ENCODE measurements at regions not wholly inside any gene's neighbourhood (a gene's known extent, or its start where the extent isn't known, plus 50 kb on each side); places are given as distances from the start of the nearest gene placed in this dataset.

DNA sequence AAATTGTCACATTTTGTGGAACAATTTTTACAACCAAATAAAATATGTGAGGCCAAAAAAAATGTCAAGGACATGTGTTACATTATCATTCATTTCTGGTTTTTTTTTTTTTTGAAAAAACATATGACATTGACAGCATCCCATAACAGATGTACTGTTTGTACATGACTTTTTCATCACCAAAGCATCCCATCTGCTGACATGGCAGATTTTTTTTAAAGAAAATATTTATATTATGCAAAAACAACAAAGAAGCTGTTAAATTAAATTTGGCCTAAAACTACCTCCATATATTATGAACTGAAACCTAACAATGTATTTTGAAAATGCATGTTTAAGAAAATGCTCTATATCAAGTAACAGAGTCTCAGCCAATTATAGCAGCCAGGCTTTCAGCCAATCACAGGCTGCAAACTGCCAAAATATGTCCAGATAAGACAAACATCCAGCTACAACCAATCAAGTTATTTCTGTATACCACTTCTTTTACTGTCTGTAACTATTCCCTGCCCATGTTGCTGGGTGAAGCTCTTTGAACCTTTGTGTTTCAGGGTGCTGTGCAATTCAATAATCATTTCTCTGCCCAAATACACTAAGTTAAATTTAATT is 1111.8 kb downstream of the GRM8 start:
- intact Hi-C loops (cut with DNase I; ENCODE audit: low total_unique reads) = no loop called here
- Histone ChIP-seq H3K9me3 (no peaks in the 10 kb centered on the region), H3K36me3 (no peaks in the 10 kb centered on the region), H3K27me3 (no peaks in the 10 kb centered on the region), H3K27ac (no peak overlapping the region), H3K4me3 (no peak overlapping the region), H3K4me1 (no peaks in the 10 kb centered on the region)
- TF ChIP-seq, protein P1, sequence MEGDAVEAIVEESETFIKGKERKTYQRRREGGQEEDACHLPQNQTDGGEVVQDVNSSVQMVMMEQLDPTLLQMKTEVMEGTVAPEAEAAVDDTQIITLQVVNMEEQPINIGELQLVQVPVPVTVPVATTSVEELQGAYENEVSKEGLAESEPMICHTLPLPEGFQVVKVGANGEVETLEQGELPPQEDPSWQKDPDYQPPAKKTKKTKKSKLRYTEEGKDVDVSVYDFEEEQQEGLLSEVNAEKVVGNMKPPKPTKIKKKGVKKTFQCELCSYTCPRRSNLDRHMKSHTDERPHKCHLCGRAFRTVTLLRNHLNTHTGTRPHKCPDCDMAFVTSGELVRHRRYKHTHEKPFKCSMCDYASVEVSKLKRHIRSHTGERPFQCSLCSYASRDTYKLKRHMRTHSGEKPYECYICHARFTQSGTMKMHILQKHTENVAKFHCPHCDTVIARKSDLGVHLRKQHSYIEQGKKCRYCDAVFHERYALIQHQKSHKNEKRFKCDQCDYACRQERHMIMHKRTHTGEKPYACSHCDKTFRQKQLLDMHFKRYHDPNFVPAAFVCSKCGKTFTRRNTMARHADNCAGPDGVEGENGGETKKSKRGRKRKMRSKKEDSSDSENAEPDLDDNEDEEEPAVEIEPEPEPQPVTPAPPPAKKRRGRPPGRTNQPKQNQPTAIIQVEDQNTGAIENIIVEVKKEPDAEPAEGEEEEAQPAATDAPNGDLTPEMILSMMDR (IDR thresholded peaks at IDR 0.05) = no peak
- no peak for DNase-seq

DNA sequence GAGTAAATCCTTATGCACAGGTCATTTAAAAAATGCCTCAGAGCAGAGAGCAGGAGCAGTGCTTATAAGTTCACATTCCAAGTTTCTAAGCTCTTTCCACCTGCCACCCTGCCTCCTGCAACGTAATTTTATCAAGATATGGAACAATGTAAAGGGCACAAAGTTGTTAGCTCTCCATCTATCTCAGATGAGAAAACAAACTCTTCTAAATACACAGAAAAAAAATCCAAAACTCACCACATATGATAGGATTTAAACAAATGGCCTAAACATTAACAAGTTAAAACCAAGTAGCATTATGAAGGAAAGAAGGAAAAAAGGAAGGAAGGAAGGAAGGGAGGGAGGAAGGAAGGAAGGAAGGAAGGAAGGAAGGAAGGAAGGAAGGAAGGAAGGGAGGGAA is 1132.8 kb downstream of the GRM8 start:
- intact Hi-C loops (cut with DNase I; ENCODE audit: low total_unique reads) = no loop called here
- Histone ChIP-seq H3K9me3 (no peaks in the 10 kb centered on the region), H3K4me3 (no peak overlapping the region), H3K36me3 (no peaks in the 10 kb centered on the region), H3K27me3 (no peaks in the 10 kb centered on the region), H3K4me1 (no peaks in the 10 kb centered on the region), H3K27ac (no peak overlapping the region)
- TF ChIP-seq, protein P1 (IDR thresholded peaks at IDR 0.05) = no peak
- DNase-seq = no peak

DNA sequence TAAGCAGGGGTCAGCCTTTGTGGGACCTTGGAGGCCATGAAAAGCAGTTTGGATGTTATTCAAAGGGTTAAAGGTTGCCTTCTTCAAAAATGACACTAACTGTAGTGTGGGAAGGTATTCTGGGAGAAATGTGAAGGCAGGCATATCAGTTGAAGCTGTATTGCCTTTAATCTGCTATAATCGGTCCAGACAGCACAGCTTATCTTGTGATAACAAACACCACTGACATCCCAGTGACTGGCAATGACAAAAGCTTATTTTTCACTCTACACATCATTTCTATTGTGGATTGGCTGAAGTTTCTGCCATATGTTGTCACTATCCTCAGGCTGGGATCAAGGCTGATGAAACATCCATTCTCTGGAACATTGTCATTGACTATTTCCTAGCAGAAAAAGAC is 1149.2 kb downstream of the GRM8 start:
- Histone ChIP-seq H3K4me3 (no peak overlapping the region), H3K9me3 (no peaks in the 10 kb centered on the region), H3K36me3 (no peaks in the 10 kb centered on the region), H3K27me3 (no peaks in the 10 kb centered on the region), H3K4me1 (no peaks in the 10 kb centered on the region), H3K27ac (no peak overlapping the region)
- intact Hi-C loops (cut with DNase I; ENCODE audit: low total_unique reads) = no loop called here
- TF ChIP-seq, protein P1 (IDR thresholded peaks at IDR 0.05) = no peak
- DNase-seq = no peak

DNA sequence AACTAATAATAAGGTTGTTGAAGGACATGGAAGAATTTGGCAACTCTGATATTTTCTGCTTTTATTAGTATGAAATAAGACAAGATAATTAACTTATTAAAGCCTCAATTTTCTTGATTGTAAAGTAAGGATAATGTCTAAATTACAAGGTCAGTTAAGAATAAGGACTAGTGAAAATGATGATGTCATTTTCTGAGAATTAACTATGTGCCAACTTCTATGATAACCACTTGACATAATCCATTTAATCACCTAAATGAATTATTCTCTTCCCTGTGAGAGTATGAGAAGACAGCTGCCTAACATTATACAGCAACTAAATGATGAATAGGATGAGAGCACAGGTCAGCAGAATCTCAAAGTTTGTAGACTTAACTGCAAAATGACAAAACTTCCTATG is 1153.4 kb upstream of the POT1 start:
- no peaks in the 10 kb centered on the region for H3K9me3 ChIP-seq
- TF ChIP-seq, protein P1 (IDR thresholded peaks at IDR 0.05) = no peak
- intact Hi-C loops (cut with DNase I; ENCODE audit: low total_unique reads) = no loop called here
- no peak overlapping the region for H3K4me3 ChIP-seq
- H3K27me3 ChIP-seq = no peaks in the 10 kb centered on the region
- no peaks in the 10 kb centered on the region for H3K4me1 ChIP-seq
- no peak overlapping the region for H3K27ac ChIP-seq
- no peaks in the 10 kb centered on the region for H3K36me3 ChIP-seq
- DNase-seq = no peak

DNA sequence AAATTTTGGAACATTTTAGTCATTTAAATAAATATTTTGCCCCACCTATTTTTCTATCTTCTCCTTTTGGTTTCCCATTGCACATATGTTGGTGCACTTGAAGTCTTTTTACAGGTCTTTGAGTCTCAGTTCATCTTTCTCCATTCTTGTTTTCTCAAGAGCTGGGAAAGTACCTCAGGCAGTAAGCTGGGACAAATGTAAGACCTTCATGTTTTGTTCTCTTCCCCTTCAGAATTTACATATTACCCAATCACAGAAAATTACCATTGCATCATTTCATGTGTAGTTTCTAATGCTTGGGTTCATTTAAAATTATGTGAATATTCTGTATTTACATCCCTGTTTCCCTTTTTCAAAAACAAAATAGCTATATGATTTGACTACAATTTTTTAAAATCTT is 1150.0 kb upstream of the POT1 start:
- TF ChIP-seq, protein P1 (IDR thresholded peaks at IDR 0.05) = no peak
- intact Hi-C loops (cut with DNase I; ENCODE audit: low total_unique reads) = no loop called here
- no peaks in the 10 kb centered on the region for H3K27me3 ChIP-seq
- H3K4me3 ChIP-seq = no peak overlapping the region
- no peaks in the 10 kb centered on the region for H3K4me1 ChIP-seq
- H3K36me3 ChIP-seq = no peaks in the 10 kb centered on the region
- H3K9me3 ChIP-seq = no peaks in the 10 kb centered on the region
- no peak for DNase-seq
- no peak overlapping the region for H3K27ac ChIP-seq

DNA sequence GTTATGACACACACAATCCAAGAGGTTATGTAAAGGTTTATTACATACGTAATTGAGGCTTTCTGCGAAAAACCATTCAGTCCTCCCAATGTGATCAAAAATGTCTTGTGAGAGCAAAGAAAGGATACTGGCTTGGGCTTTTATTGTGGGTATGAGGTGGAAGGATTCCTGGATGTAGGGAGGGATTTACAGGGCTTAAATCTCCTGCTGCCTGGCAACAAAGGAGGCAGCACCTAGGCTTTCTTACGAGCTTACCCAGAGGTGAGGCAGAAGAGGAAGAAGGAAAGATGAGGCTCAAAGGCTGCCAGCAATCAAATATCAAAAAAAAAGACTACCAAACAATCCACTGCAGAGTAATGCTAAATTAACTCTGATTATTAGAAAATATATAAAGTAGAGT is 1149.5 kb upstream of the POT1 start:
- Histone ChIP-seq H3K27me3 (no peaks in the 10 kb centered on the region), H3K4me3 (no peak overlapping the region), H3K27ac (no peak overlapping the region), H3K36me3 (no peaks in the 10 kb centered on the region), H3K9me3 (no peaks in the 10 kb centered on the region), H3K4me1 (no peaks in the 10 kb centered on the region)
- no peak for DNase-seq
- intact Hi-C loops (cut with DNase I; ENCODE audit: low total_unique reads) = no loop called here
- TF ChIP-seq, protein P1 (IDR thresholded peaks at IDR 0.05) = no peak
